ENCODE measurements at regions not wholly inside any gene's neighbourhood (a gene's known extent, or its start where the extent isn't known, plus 50 kb on each side); places are given as distances from the start of the nearest gene placed in this dataset.

- TF ChIP-seq CTCF (conservative IDR thresholded peaks at IDR 0.05; ENCODE audit: low read depth, low read length) (no peak), FOS (IDR thresholded peaks at IDR 0.05; ENCODE audit: low read depth, low read length) (no peak), POLR2A (IDR thresholded peaks at IDR 0.05; ENCODE audit: low read depth, low read length) (no peak), MAFK (IDR thresholded peaks at IDR 0.05; ENCODE audit: low read depth, low read length) (no peak)
These were observed 364.1 kb downstream of the KCNJ2 start for GRCh38 chr17:70533427-70533826.

Data from IMR-90 (cell line).